ENCODE measurements at regions not wholly inside any gene's neighbourhood (a gene's known extent, or its start where the extent isn't known, plus 50 kb on each side); places are given as distances from the start of the nearest gene placed in this dataset.

DNA sequence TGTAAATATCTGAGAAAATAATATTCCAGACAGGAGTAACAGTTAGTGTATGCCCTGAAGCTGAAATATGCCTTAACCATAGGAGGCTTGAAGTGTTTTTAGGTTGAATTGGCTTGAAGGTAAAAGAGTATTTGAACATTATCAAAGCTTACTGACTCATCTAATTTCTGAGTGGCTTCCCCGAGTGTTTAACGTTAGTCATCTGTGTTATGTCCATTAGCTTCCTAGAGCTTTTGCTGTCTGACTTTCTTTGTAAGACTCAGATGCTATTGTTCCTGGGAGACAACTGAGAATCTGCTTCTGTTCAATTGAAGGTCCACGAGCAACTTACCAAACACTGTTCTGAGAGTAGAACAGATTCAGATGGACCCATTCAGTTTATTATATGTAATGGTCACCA, 656.8 kb upstream of the NECTIN3 start:
- TF ChIP-seq GATA2 (IDR thresholded peaks at IDR 0.05; ENCODE audit: low read depth, low read length) = no peak
- no peak for TF ChIP-seq GATA3 (IDR thresholded peaks at IDR 0.05; ENCODE audit: low read depth, low read length)

All from SH-SY5Y (cell line).